ENCODE measurements at regions not wholly inside any gene's neighbourhood (a gene's known extent, or its start where the extent isn't known, plus 50 kb on each side); places are given as distances from the start of the nearest gene placed in this dataset.

GRCh38 chr12:124481257-124481750 is 86.1 kb downstream of the NCOR2 start:
- WGBS, 5 donors: 61 to 71% (median 70%) methylated on average over 14 to 17 of the region's 17 CpGs
- peak in 1 of 3 donors; percentile 47 for TF ChIP-seq POLR2AphosphoS5 (IDR thresholded peaks at IDR 0.05)
- no peak for TF ChIP-seq CTCF (IDR thresholded peaks at IDR 0.05 in 8 of 11, conservative IDR thresholded peaks at IDR 0.05 in 3 of 11)
- Histone ChIP-seq H3K27me3 (replicated peaks in 1 of 7) (no peaks in the 10 kb centered on the region), H3K4me1 (peaks cover 19 to 89% (median 63%) of the 10 kb centered on the region in 6 donors), H3K9me3 (peaks cover 0 to 11% (median 0%) of the 10 kb centered on the region in 8 donors), H3K27ac (peak overlapping the region in 5 of 8 donors; percentile 48 to 69 (median 58)), H3K4me3 (no peak overlapping the region), H3K36me3 (peaks cover 0 to 92% (median 30%) of the 10 kb centered on the region in 6 donors)
- DNase-seq: no peak
- intact Hi-C loops (cut with DNase I; ENCODE audit: low total_unique reads): no loop called here

- intact Hi-C loops (cut with DNase I; ENCODE audit: low total_unique reads): no loop called here
- Histone ChIP-seq H3K27me3 (replicated peaks in 1 of 7) (no peaks in the 10 kb centered on the region), H3K36me3 (peaks cover 0 to 92% (median 33%) of the 10 kb centered on the region in 6 donors), H3K4me1 (peaks cover 19 to 89% (median 63%) of the 10 kb centered on the region in 6 donors), H3K4me3 (peak overlapping the region in 1 of 8 donors; percentile 31), H3K27ac (peak overlapping the region in 6 of 8 donors; percentile 11 to 69 (median 58)), H3K9me3 (peaks cover 0 to 11% (median 0%) of the 10 kb centered on the region in 8 donors)
- 23 to 43% (median 37%) methylated on average over 11 to 15 of the region's 15 CpGs for WGBS, 5 donors
- no peak for TF ChIP-seq CTCF (IDR thresholded peaks at IDR 0.05 in 8 of 11, conservative IDR thresholded peaks at IDR 0.05 in 3 of 11)
- peak; percentile 50 to 75 (median 75) for TF ChIP-seq POLR2AphosphoS5 (IDR thresholded peaks at IDR 0.05)
- no peak for TF ChIP-seq POLR2A (IDR thresholded peaks at IDR 0.05)
- peak; percentile 83 for DNase-seq
Observed at GRCh38 chr12:124480469-124481256, 86.7 kb downstream of the NCOR2 start.

GRCh38 chr12:124479680-124480468 is 87.5 kb downstream of the NCOR2 start:
- peak; percentile 77 for DNase-seq
- peaks cover 0 to 92% (median 32%) of the 10 kb centered on the region in 6 donors for H3K36me3 ChIP-seq
- WGBS, 5 donors: 59 to 79% (median 70%) methylated on average over 15 to 19 of the region's 19 CpGs
- no peaks in the 10 kb centered on the region for H3K27me3 ChIP-seq (replicated peaks in 1 of 7)
- peak overlapping the region in 7 of 8 donors; percentile 7 to 69 (median 51) for H3K27ac ChIP-seq
- intact Hi-C loops (cut with DNase I; ENCODE audit: low total_unique reads): no loop called here
- H3K4me3 ChIP-seq: peak overlapping the region in 1 of 8 donors; percentile 31
- H3K9me3 ChIP-seq: peaks cover 0 to 11% (median 0%) of the 10 kb centered on the region in 8 donors
- TF ChIP-seq POLR2AphosphoS5 (IDR thresholded peaks at IDR 0.05) (no peak), CTCF (IDR thresholded peaks at IDR 0.05 in 8 of 11, conservative IDR thresholded peaks at IDR 0.05 in 3 of 11) (no peak), POLR2A (IDR thresholded peaks at IDR 0.05) (no peak)
- peaks cover 19 to 92% (median 63%) of the 10 kb centered on the region in 6 donors for H3K4me1 ChIP-seq
